Muscle of back (tissue), 3 donors: ENCODE measurements at regions not wholly inside any gene's neighbourhood (a gene's known extent, or its start where the extent isn't known, plus 50 kb on each side); places are given as distances from the start of the nearest gene placed in this dataset.

Source experiments
- DNase-seq, 3 donors: peaks; one replicate each; pipeline versions ENCODE4 v3.0.0 to v3.0.0-alpha.2; 2013

GRCh38 chr1:82950606-82951200 lies 1048.2 kb downstream of the TTLL7 start:
- DNase-seq: no peak

- DNase-seq: no peak
These were observed 1050.5 kb downstream of the TTLL7 start for GRCh38 chr1:82948386-82948785.

GRCh38 chr1:82947278-82947677 lies 1051.7 kb downstream of the TTLL7 start:
- DNase-seq: no peak

- peak in 2 of 3 donors; percentile 49 to 72 for DNase-seq
These were observed 1052.8 kb downstream of the TTLL7 start for GRCh38 chr1:82946096-82946605.

GRCh38 chr1:82944822-82945221 lies 1054.1 kb downstream of the TTLL7 start:
- DNase-seq: peak in 1 of 3 donors; percentile 16

- DNase-seq: peak in 1 of 3 donors; percentile 47
These were observed 1064.9 kb downstream of the TTLL7 start for GRCh38 chr1:82934074-82934473.

- DNase-seq: no peak
These were observed 1066.2 kb downstream of the TTLL7 start for GRCh38 chr1:82932727-82933126.

- DNase-seq: no peak
These were observed 1066.7 kb downstream of the TTLL7 start for GRCh38 chr1:82932207-82932606.

GRCh38 chr1:82931006-82931405 lies 1067.9 kb downstream of the TTLL7 start:
- peak in 1 of 3 donors; percentile 62 for DNase-seq

GRCh38 chr1:82927753-82928152 lies 1071.2 kb downstream of the TTLL7 start:
- DNase-seq: peak in 1 of 3 donors; percentile 76

GRCh38 chr1:82924666-82925065 lies 1074.3 kb downstream of the TTLL7 start:
- DNase-seq: peak in 1 of 3 donors; percentile 30

GRCh38 chr1:82923931-82924330 lies 1075.0 kb downstream of the TTLL7 start:
- DNase-seq: peak in 1 of 3 donors; percentile 53

GRCh38 chr1:82921759-82922158 lies 1077.2 kb downstream of the TTLL7 start:
- peak in 1 of 3 donors; percentile 7 for DNase-seq

GRCh38 chr1:82920418-82921248 lies 1078.3 kb downstream of the TTLL7 start:
- DNase-seq: peak in 1 of 3 donors; percentile 16

GRCh38 chr1:82919837-82920236 lies 1079.1 kb downstream of the TTLL7 start:
- peak in 1 of 3 donors; percentile 20 for DNase-seq

GRCh38 chr1:82907313-82907712 lies 1091.6 kb downstream of the TTLL7 start:
- no peak for DNase-seq

GRCh38 chr1:82903626-82904025 lies 1095.3 kb downstream of the TTLL7 start:
- DNase-seq: no peak

- DNase-seq: no peak
These were observed 1097.4 kb downstream of the TTLL7 start for GRCh38 chr1:82901561-82901960.

GRCh38 chr1:82901118-82901517 lies 1097.8 kb downstream of the TTLL7 start:
- no peak for DNase-seq

- DNase-seq: no peak
These were observed 1098.3 kb downstream of the ADGRL2 start for GRCh38 chr1:82899017-82899416.

GRCh38 chr1:82897549-82897948 lies 1096.8 kb downstream of the ADGRL2 start:
- no peak for DNase-seq

- no peak for DNase-seq
These were observed 1095.3 kb downstream of the ADGRL2 start for GRCh38 chr1:82896036-82896435.

GRCh38 chr1:82894635-82895034 lies 1093.9 kb downstream of the ADGRL2 start:
- no peak for DNase-seq
